ENCODE measurements at regions not wholly inside any gene's neighbourhood (a gene's known extent, or its start where the extent isn't known, plus 50 kb on each side); places are given as distances from the start of the nearest gene placed in this dataset.

DNA sequence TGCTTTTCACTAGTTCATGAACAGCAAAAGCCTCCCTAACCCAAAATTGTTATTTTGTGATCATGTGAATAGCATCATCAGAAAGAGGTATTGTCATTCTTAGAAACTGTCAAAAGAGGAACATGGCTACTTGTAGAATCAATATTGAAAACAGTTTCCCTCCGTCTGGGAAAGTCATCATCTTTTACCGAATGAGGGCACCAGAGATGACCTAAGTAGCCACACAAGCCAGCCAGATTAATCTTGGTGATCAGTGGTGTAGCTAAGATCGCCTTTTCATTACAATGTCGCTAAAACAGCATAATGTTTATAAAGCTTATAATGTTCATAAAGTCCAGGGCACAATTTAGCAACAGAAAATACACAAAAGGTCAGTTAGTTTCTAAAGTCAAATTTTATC lies 136.1 kb downstream of the SIPA1L2 start:
- Histone ChIP-seq H3K79me2 (ENCODE audit: control insufficient read depth, insufficient read depth, low read length) (no peaks in the 10 kb centered on the region), H3K9ac (ENCODE audit: control insufficient read depth, extremely low read depth, insufficient read depth, low read length) (no peak overlapping the region), H2AFZ (ENCODE audit: control insufficient read depth, low read length) (no peak overlapping the region), H4K20me1 (ENCODE audit: control insufficient read depth, extremely low read depth, insufficient read depth, low read length) (no peaks in the 10 kb centered on the region), H3K36me3 (ENCODE audit: control insufficient read depth in 2 of 2, extremely low read depth in 1 of 2, insufficient read depth in 2 of 2, low read length in 2 of 2) (no peaks in the 10 kb centered on the region), H3K27ac (ENCODE audit: control insufficient read depth, insufficient read depth, low read length) (no peak overlapping the region), H3K4me2 (ENCODE audit: control insufficient read depth, extremely low read depth, insufficient read depth, low read depth, low read length) (no peak overlapping the region), H3K9me1 (ENCODE audit: control insufficient read depth, extremely low read depth, insufficient read depth, low read length) (no peaks in the 10 kb centered on the region), H3K4me1 (ENCODE audit: control insufficient read depth, extremely low read depth, insufficient read depth, low read length) (no peaks in the 10 kb centered on the region), H3K4me3 (ENCODE audit: control insufficient read depth in 2 of 3, extremely low read depth in 1 of 3, insufficient read depth in 2 of 3, low read depth in 1 of 3, low read length in 3 of 3) (no peak overlapping the region), H3K27me3 (ENCODE audit: control insufficient read depth, extremely low read depth, insufficient read depth, low read length) (no peaks in the 10 kb centered on the region), H3K9me3 (ENCODE audit: control insufficient read depth, low read depth, low read length) (no peaks in the 10 kb centered on the region)
- no peak for FAIRE-seq
- TF ChIP-seq, protein P1, sequence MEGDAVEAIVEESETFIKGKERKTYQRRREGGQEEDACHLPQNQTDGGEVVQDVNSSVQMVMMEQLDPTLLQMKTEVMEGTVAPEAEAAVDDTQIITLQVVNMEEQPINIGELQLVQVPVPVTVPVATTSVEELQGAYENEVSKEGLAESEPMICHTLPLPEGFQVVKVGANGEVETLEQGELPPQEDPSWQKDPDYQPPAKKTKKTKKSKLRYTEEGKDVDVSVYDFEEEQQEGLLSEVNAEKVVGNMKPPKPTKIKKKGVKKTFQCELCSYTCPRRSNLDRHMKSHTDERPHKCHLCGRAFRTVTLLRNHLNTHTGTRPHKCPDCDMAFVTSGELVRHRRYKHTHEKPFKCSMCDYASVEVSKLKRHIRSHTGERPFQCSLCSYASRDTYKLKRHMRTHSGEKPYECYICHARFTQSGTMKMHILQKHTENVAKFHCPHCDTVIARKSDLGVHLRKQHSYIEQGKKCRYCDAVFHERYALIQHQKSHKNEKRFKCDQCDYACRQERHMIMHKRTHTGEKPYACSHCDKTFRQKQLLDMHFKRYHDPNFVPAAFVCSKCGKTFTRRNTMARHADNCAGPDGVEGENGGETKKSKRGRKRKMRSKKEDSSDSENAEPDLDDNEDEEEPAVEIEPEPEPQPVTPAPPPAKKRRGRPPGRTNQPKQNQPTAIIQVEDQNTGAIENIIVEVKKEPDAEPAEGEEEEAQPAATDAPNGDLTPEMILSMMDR (optimal IDR thresholded peaks at IDR 0.05 in 1 of 3, IDR thresholded peaks at IDR 0.05 in 1 of 3, conservative IDR thresholded peaks at IDR 0.05 in 1 of 3; ENCODE audit: extremely low read depth in 1 of 3, insufficient read depth in 2 of 3, low read length in 3 of 3) = no peak
- no peak for TF ChIP-seq EZH2 (IDR thresholded peaks at IDR 0.05; ENCODE audit: low read length)
- dilution Hi-C loops (cut with MboI; ENCODE audit: extremely low pct_ligation_motif_present, low sequenced_read_pairs) = no loop called here
- no peak for DNase-seq (ENCODE audit: low read depth, low spot score)

DNA sequence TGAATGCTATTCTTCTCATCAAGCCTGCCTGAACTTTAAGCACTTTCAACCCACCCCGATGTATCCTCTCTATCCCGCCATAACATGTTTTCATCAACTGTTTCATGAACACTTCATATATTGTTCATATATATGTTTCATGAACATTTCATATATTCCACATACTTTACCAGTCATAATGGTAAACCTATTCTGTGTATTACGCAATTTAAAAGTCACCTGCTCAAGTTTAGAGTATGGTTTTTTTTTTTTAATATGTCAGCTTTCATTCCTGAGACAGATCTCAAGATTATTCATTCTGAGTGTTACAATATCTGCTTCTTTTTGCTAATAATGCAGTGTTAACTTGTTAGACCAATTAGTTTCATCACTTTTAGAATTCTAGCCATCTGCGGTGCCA lies 140.7 kb downstream of the SIPA1L2 start:
- no peak for TF ChIP-seq EZH2 (IDR thresholded peaks at IDR 0.05; ENCODE audit: low read length)
- TF ChIP-seq, protein P1 (optimal IDR thresholded peaks at IDR 0.05 in 1 of 3, IDR thresholded peaks at IDR 0.05 in 1 of 3, conservative IDR thresholded peaks at IDR 0.05 in 1 of 3; ENCODE audit: extremely low read depth in 1 of 3, insufficient read depth in 2 of 3, low read length in 3 of 3) = no peak
- DNase-seq (ENCODE audit: low read depth, low spot score) = no peak
- no peak for FAIRE-seq
- dilution Hi-C loops (cut with MboI; ENCODE audit: extremely low pct_ligation_motif_present, low sequenced_read_pairs) = no loop called here
- no peak overlapping the region for H2AFZ ChIP-seq (ENCODE audit: control insufficient read depth, low read length)
- no peaks in the 10 kb centered on the region for H3K9me1 ChIP-seq (ENCODE audit: control insufficient read depth, extremely low read depth, insufficient read depth, low read length)
- no peak overlapping the region for H3K4me3 ChIP-seq (ENCODE audit: control insufficient read depth in 2 of 3, extremely low read depth in 1 of 3, insufficient read depth in 2 of 3, low read depth in 1 of 3, low read length in 3 of 3)
- H3K36me3 ChIP-seq (ENCODE audit: control insufficient read depth in 2 of 2, extremely low read depth in 1 of 2, insufficient read depth in 2 of 2, low read length in 2 of 2) = no peaks in the 10 kb centered on the region
- H3K4me2 ChIP-seq (ENCODE audit: control insufficient read depth, extremely low read depth, insufficient read depth, low read depth, low read length) = no peak overlapping the region
- H3K27ac ChIP-seq (ENCODE audit: control insufficient read depth, insufficient read depth, low read length) = no peak overlapping the region
- no peaks in the 10 kb centered on the region for H3K9me3 ChIP-seq (ENCODE audit: control insufficient read depth, low read depth, low read length)
- H3K79me2 ChIP-seq (ENCODE audit: control insufficient read depth, insufficient read depth, low read length) = no peaks in the 10 kb centered on the region
- H4K20me1 ChIP-seq (ENCODE audit: control insufficient read depth, extremely low read depth, insufficient read depth, low read length) = no peaks in the 10 kb centered on the region
- H3K4me1 ChIP-seq (ENCODE audit: control insufficient read depth, extremely low read depth, insufficient read depth, low read length) = peaks cover 5% of the 10 kb centered on the region
- no peak overlapping the region for H3K9ac ChIP-seq (ENCODE audit: control insufficient read depth, extremely low read depth, insufficient read depth, low read length)
- no peaks in the 10 kb centered on the region for H3K27me3 ChIP-seq (ENCODE audit: control insufficient read depth, extremely low read depth, insufficient read depth, low read length)

Data from keratinocyte (primary cell).